Uterus (tissue), 2 donors: ENCODE measurements at regions not wholly inside any gene's neighbourhood (a gene's known extent, or its start where the extent isn't known, plus 50 kb on each side); places are given as distances from the start of the nearest gene placed in this dataset.

ENCODE experiments used
- CTCF ChIP-seq, 4 experiments: fragments of 200-600 bp in 2 of 4; fragments of 450-650 bp in 2 of 4; sonication (generic) in 2 of 4; IDR thresholded peaks; one replicate each; pipeline ENCODE4 v1.5.1; 2016 to 2019; ENCODE audit warnings: antibody characterized with exemption in 4 of 4, mild to moderate bottlenecking in 2 of 4, moderate library complexity in 1 of 4
- POLR2A ChIP-seq, 2 donors: fragments of 450-650 bp; IDR thresholded peaks; one replicate each; pipeline ENCODE4 v1.6.1; 2016; ENCODE audit warnings: antibody characterized with exemption in 2 of 2, mild to moderate bottlenecking in 1 of 2, moderate library complexity in 1 of 2

GRCh38 chr4:100879471-100879870 is 361.6 kb upstream of the EMCN start:
- TF ChIP-seq CTCF (IDR thresholded peaks at IDR 0.05) (no peak), POLR2A (IDR thresholded peaks at IDR 0.05) (no peak)
